HG03575 (cell line): ENCODE measurements at regions not wholly inside any gene's neighbourhood (a gene's known extent, or its start where the extent isn't known, plus 50 kb on each side); places are given as distances from the start of the nearest gene placed in this dataset.
"Not testable (repeated sequence)": the region's sequence is repeated elsewhere in the genome, so short reads cannot be mapped to it uniquely, and the experiment has no call there.

Source experiments
- ATAC-seq: cut with Tn5 transposase; IDR thresholded peaks from one replicate; pipeline ENCODE4 v1.9.1; 2021; ENCODE audit not compliant: unreplicated experiment, insufficient number of reproducible peaks, low FRiP score; ENCODE audit errors: extremely low read depth

DNA sequence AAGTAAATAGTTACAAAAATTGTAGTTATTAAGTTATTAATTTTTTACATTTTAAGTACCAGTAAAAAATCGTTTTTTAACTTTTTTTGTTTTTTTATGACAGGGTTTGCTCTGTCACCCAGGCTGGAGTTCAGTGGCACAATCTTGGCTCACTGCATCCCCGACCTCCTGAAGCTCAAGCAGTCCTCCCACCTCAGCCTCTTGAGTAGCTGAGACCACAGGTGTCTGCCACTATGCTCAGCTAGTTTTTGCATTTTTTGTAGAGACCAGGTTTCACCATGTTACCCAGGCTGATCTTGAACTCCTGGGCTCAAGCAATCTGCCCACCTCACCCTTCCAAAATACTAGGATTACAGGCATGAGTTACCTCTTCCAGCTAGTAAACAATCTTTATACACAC lies 477.9 kb upstream of the MIR17HG start:
- ATAC-seq: no peak

DNA sequence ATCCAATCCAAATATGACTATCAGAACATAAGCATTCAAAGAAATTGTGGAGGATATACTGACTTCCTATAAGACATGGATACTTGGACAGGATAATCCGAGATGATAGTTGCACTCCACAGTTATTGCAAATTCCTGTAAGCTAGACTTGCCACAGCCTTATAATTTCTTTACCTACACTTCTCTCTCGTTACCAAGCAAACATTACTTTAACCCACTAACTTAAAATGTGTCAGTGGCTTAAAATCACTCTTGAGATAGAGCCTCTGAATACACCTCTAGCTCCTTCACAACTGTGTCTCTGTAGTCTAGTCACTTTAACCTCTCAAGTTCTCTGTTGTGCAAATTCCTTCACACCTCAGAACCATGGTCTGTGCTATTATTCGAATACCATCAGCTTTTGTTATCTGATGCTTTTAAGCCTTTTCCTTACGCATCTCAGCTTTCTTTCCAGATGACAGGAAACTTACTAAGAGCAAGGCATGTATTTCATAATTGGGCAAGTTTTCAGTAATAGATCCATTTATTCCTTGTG lies 474.9 kb upstream of the MIR17HG start:
- ATAC-seq: no peak

DNA sequence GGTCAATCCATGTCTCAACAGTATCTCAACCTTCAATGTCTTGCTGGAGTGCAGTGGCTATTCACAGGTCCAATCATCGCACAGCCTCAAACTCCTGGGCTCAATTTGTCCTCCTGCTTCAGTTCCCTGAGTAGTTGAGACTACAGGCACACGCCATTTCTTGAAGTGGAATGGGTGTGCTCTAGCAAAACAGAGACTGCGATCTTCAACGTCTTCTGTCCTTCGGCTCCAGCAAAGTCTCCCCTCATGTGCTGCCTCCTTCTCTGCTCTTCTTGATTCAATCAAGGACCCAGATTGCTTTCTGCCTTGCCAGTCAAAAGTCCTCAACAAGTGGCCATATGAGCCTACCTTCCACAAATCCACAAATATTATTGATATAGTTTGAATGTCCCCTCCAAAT lies 466.7 kb upstream of the MIR17HG start:
- no peak for ATAC-seq

DNA sequence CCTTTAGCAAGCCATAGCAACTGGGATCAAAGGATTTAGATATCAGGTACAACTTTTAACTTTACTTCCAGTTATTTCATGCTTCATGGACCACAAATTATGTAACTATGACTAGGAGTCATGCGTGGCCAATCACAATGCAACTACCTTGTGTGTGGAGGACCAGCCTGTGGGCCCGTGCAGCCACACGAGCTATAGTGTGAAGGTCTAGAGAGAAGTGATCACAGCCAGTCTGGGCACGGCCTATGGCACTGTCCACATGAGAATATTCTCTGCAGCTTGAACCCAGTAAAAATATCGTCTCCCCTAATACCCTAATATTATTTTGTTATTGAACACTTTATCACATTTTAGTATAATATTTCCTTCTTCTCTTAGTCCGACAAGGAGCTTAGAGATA lies 464.9 kb upstream of the MIR17HG start:
- no peak for ATAC-seq

DNA sequence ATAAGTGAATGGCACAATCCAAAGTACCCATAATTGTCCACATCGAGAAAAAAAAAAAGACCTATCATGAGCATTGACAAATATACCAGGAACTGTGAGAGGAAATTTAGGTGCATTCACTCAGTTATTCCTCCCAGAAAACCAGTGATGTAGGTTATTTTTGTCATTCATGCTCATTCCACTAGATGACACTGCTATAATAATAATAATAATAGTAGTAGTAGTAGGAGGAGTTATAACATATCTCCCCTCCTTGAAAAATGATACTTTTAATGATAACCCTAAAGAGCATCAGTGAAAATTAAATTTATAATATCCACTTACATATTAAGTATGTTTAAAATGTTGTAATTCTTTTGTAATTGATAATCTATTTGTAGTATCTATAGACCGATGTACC lies 463.9 kb upstream of the MIR17HG start:
- no peak for ATAC-seq

DNA sequence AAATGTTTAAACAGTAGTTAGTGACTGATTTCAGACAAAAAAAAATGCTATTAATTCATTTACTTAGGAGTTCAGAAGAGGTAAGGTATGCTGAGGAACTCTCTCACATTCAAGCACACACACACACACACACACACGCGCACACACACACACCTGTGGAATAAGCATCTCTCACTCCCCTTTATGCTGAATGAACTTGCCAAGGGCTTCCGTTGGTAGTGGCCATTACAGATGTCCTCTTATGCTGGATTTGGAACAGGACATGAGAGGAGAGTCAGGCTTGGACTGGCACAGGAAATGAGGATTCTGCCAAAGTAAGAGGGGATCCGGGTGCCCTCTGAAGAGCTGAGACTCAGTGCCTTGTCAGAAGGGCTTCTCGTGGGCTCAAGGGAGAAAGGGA lies 463.4 kb upstream of the MIR17HG start:
- no peak for ATAC-seq

DNA sequence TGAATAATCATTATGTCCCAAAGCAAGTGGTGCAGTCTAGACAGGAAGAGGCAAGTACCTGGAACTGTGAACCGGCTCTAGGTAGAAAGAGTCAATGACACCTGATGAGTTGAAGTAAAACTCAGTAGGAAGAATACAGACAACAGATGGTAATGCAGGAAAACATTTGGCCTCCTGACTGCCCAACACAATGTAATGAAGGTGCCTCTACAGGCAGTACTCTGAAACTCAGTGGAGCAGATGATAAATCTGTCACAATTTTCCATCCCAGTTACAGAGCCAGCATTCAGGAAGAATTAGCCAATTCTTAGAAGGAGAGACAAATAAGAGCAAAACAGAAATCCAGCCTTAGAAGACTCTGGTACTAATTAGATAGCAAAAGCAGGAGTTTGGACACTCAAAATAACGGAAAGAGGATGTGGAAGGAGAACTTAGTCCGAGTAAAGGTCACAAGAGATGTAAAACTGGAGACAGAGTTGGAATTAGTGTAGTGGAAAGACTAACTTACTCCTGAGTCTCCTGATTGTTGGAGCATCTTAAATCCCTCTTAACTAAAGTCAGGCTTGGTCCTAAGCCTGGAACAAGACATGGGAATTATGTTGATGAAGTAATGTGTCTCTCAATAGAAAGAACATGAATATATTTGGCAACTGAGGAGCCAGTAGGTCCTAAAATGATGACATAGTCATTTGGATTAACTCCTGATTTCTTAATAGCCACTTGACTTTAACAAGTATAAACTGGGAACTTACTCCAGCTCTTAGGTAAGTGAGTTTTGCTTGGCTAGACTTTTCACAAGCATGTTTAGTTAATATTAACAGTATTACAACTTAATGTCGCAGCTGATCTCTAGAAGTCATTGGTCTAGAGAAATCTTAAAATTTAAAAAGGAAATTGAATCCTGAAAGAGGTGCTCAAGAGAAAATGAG lies 457.3 kb upstream of the MIR17HG start:
- ATAC-seq: no peak

DNA sequence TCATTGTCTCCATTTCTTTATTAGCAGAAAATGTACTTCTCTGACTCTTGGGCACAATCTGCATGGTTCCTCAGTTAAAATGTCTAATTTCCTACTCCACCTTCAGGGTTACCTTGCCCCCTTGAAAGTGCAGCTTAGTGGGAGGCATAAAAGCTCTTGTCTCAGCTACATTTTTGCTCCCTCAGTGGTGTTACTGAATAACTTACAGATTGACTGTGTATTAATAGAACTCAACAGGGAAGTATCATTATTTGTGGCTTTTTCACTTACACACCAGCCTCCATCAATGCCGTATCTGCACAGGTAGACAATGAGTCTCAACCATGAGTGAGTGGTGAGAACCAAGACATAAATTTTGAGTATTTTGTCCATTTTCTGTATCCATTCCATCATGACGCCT lies 456.2 kb upstream of the MIR17HG start:
- ATAC-seq: no peak

DNA sequence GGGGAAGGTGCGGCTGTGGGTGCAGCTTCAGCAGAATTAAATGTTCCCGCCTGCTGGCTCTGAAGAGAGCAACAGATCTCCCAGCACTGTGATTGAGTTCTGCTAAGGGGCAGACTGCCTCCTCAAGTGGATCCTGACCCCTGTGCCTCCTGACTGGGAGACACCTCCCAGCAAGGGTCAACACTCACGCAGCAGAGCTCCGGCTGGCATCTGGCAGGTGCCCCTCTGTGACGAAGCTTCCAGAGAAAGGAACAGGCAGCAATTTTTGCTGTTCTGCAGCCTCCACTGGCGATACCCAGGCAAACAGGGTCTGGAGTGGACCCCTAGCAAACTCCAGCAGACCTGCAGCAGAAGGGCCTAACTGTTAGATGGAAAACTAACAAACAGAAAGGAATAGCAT lies 454.3 kb upstream of the MIR17HG start:
- ATAC-seq: not testable (repeated sequence)

DNA sequence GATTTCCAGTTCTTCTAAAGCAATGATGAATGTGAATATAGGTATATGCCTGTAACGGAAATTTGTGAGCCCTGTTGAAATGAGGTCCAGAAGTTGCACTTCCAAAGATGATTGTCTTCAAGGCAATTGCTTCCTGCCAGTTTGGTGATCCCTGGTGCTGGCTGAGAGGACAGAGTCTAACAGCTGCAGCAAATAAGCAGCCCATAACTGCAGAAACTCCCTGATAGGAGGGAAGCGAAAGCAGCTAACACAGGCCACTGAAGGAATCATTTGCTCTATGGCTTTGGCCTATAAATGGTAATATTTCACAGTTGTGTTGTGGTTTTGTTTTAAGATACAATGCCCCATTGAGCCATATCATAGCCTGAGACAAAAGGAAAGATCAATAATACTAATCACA lies 451.5 kb upstream of the MIR17HG start:
- ATAC-seq: no peak

DNA sequence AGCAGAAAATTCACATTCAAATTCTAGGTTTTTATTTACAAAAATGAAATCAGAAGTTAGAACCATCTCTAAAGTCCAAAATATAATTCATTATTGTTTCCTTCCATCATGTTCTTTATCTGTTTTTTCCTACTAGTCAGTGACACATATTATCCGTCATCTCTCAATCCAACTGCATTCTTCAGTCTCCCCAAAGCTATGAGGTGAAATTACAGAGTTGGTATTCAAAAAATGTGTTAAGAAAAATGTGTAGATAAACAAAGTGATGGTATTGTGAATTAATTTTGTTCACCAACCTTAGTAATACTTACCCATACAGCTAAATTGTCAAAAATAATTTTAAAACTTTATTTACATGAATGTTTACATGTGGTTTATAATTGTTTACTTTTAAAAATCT lies 448.7 kb upstream of the MIR17HG start:
- ATAC-seq: no peak

DNA sequence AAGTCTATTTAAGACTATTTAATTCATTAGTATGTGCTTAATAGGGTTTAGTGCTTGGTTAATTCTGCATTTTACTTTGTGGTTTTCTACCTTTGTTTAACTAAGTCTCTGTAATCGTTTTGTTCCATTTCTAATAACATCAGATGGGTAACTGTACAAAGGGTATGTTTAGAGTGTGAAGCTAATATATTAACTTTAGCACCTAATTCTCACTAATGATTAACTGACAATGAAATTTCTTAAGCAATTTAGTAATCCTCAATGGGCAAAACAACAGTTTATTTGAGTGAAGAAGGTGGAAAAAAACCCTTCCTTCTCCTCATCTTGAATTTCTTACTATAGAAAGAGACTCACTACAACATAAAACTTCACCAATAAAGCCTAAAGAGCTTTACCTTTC lies 448.1 kb upstream of the MIR17HG start:
- ATAC-seq: no peak

DNA sequence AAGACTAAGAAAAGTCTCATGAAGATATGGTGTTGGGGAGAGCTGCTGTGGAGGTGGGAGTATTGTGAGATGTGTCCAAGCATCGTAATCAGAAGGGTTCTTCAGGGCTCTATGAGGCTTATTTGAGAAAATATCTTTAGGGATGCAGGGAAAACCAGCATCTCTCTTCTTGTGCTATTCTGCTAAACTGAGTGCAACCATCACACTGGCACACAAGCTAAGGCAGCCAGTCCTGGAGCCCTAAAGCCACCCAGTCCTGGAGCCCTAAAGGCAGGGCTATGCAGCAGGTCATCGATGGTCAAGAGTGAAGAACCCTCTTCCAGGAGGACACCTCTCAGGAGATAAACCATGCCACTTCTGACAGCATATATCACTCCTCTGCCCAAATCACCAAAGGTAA lies 445.2 kb upstream of the MIR17HG start:
- no peak for ATAC-seq

DNA sequence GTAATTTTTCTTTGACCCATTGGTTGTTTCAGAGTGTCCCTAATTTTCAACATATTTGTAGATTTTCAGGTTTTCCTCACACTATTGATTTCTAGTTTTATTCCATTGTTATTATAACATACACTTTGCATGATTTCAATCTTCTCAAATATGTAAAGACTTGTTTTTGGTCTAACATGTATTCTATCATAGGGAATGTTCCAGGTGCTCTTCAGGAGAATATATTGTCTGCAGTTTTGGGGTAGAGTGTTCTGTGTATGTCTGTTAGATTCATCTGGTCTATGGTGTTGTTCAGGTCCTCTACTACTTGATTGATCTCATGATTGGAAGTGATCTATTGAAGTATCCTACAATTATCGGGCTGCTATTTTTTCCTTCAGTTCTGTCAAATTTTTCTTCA lies 440.9 kb upstream of the MIR17HG start:
- ATAC-seq: no peak

DNA sequence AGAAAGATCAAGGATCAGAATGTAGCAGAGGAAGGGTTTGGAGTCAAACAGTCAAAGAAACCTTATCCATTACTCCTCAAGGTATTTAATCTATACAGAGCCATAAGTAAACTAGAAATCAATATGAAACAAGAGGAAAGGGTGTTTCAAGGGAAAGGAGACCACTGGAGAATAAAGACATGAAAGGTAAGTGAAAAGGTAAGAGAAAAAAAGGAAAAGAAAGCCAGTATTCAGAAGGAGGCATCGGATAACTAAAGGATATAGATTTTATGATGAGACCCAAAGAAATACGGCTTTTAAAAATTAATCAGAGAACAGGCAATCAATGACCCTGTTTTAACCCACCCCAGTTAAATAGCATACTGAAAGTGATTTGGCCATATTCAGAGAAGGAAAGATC lies 438.7 kb upstream of the MIR17HG start:
- no peak for ATAC-seq

DNA sequence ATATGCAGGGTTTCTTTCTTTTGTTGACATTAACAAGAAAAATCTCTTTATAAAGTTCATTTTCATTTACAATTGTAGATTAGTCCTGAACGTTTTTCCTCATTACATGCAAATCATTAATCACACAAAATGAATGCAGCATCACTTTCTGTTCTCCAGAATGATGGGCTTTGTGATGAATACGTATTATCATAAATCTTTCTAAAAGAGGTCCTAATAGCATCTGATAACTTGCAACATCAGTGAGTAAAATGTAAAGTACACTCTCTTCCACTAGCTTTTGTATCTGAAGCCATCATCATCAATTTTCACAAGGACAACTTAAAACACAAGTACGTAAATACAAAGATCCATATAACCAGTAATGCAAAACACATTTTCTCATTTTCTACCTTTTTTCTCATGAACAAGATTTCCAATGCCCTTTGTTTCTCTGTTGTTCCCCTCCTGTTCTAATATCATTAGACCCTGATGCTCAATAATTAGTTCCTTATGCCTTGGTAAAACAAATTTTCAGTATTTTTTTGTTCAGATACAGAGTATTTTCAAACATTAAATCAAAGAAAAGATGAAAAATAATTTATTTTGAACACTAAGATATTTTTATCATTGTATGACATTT lies 437.4 kb upstream of the MIR17HG start:
- ATAC-seq: no peak

DNA sequence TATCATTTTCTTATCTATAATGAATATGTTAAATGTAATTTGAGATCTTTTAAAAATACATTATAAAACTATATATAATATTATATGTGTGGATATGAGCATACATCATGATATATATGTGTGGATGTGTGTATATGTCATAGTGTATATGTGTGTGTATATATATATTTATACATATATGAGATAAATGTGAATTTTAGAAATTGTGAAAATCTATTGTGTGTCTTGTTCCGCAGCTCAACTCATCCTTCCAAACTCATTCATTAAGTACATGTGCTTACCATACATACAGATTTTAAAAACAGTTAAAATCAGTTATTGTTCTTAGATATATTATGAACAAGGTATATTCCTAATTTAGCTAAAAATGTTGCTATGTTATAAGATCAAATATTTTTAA lies 435.2 kb upstream of the MIR17HG start:
- ATAC-seq: no peak

DNA sequence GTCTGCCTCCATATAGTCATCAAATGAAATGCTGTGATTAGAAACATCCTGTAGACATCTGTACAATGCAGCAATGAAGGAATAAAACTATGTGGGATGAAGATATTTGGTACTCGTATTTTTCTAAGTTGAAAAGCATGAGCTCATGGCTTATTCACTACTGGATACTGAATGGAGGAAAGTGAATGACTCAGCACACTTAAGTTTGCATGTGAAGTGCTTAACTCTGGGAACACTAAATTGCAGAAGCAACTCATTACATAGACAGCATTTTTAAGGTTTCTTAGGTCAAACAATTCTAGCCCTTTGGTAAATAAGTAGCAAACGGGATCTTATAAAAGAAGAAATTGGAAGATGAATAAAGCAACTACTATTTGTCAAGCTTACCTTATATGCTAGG lies 429.0 kb upstream of the MIR17HG start:
- ATAC-seq: no peak

DNA sequence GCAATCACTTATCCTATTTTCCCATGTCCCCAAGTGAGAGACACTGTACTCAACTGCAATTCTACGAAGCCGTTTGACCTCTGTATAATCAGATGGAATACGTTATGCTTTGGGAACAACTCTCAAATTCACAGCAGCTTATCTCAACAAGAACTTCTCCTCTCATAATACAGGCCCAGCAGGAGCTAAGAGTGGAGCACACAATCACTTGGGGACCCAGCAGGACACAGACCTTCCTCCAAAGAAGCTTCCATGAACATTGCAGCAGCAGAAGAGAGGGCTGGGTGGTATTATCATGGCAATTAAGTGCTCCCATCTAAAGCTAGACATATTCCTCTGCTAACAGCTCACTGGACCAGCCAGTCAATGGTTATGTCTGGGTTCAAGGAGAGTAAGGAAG lies 428.3 kb upstream of the MIR17HG start:
- ATAC-seq: no peak

DNA sequence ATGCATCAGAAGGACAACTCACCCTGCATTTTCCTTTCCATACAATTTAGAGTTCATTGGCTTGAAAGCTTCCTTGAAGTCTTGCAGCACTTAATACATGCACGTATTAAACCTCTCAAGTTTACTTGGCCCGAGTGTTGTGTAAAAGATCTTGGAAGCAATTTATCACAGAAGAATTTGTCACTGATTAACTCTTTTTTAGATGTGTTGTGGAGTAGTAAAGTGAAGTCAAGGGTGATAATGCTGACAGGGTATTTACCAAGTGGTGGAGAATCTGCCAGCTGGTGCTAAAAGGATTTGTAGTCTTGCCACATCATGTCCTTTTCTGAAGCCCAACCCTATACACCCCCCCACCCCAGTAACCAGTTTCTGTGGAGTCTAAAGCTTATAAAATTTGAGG lies 421.0 kb upstream of the MIR17HG start:
- ATAC-seq: no peak
